ENCODE measurements at regions not wholly inside any gene's neighbourhood (a gene's known extent, or its start where the extent isn't known, plus 50 kb on each side); places are given as distances from the start of the nearest gene placed in this dataset.

DNA sequence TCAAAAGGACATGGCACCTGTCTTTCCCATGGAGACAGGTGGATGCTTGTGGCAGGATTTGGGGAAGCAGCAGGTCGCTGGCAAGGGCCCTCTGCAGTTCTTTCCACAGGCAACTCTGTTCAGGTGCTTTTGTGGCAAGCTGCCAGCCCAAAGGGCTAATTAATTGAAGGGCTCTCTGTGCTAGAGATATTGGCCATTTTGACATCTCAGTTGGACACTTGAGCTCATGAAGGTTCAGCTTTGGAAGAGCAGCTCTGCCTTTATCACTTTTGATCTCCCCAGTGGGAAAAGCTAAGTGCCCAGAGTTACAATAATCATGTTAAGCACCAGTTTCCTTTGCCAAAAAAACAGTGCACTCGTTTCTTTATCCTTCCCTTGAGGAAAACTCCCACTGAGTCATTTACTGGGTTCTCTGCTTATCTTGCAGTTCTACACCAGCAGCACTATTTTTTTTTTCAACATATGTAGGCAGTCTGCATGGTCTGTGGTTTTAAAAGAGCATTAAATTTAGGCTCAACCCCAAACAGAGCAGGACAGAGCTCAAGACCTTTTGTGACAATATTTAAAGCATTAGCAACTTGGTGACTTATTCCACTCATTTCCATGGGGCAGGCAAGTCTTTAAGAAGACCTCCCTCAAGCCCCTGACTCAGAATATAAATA lies 336.4 kb upstream of the RASGEF1B start:
- no peak overlapping the region for H3K27ac Mint-ChIP-seq
- H3K27me3 Mint-ChIP-seq = peaks cover 3% of the 10 kb centered on the region
- H3K4me3 Mint-ChIP-seq = no peak overlapping the region
- no peaks in the 10 kb centered on the region for H3K4me1 Mint-ChIP-seq
- H3K9me3 Mint-ChIP-seq = no peaks in the 10 kb centered on the region
- no peaks in the 10 kb centered on the region for H3K36me3 Mint-ChIP-seq

DNA sequence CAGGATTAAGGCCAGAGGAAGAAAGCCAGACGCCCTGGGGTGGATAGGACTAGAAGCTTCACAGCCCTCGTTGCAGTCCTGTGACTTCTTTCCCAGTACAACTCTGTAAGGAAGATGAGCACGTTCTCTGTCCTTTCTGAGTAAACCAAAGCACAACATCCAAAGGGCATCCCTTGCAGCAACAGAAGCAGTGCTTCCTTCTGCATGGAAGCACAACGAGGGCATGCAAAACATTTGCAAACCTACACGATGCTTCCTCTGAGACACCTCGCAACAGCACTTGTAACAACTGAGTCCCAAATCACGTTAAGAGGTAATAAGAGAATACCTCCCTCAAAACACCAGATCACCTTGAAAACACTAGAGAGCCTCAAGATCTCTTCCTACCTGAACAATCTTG lies 335.7 kb upstream of the RASGEF1B start:
- no peak overlapping the region for H3K27ac Mint-ChIP-seq
- no peak overlapping the region for H3K4me3 Mint-ChIP-seq
- peaks cover 1% of the 10 kb centered on the region for H3K27me3 Mint-ChIP-seq
- no peaks in the 10 kb centered on the region for H3K9me3 Mint-ChIP-seq
- H3K36me3 Mint-ChIP-seq = no peaks in the 10 kb centered on the region
- no peaks in the 10 kb centered on the region for H3K4me1 Mint-ChIP-seq

DNA sequence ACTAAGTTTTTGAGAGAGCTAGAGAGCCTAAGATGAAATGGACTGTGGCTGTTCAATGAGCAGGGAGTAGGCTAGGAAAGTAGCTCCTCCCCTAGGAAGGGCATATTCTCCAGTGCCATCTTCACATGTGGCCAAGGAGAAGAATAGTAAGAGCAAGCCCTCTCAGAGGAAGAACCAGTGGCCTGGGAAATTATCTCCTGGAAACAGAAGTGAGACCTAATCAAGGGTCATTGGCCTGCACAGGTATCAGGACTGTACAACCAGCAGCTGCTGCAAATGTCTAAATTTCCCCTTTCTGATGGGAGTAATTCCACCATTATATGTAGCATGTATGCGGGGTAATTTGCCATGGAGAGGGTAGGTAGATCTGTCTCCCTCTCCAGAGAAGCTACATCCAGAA lies 334.8 kb upstream of the RASGEF1B start:
- no peaks in the 10 kb centered on the region for H3K9me3 Mint-ChIP-seq
- no peak overlapping the region for H3K4me3 Mint-ChIP-seq
- no peaks in the 10 kb centered on the region for H3K27me3 Mint-ChIP-seq
- H3K27ac Mint-ChIP-seq = no peak overlapping the region
- H3K4me1 Mint-ChIP-seq = no peaks in the 10 kb centered on the region
- no peaks in the 10 kb centered on the region for H3K36me3 Mint-ChIP-seq

GRCh38 chr4:81804849-81805248 lies 333.1 kb upstream of the RASGEF1B start:
- H3K4me3 Mint-ChIP-seq = no peak overlapping the region
- no peaks in the 10 kb centered on the region for H3K9me3 Mint-ChIP-seq
- no peaks in the 10 kb centered on the region for H3K36me3 Mint-ChIP-seq
- H3K27ac Mint-ChIP-seq = no peak overlapping the region
- H3K4me1 Mint-ChIP-seq = no peaks in the 10 kb centered on the region
- no peaks in the 10 kb centered on the region for H3K27me3 Mint-ChIP-seq

GRCh38 chr4:81802285-81802846 lies 330.7 kb upstream of the RASGEF1B start:
- Mint-ChIP-seq H3K27ac (no peak overlapping the region), H3K36me3 (no peaks in the 10 kb centered on the region), H3K27me3 (no peaks in the 10 kb centered on the region), H3K4me1 (no peaks in the 10 kb centered on the region), H3K4me3 (no peak overlapping the region), H3K9me3 (no peaks in the 10 kb centered on the region)

DNA sequence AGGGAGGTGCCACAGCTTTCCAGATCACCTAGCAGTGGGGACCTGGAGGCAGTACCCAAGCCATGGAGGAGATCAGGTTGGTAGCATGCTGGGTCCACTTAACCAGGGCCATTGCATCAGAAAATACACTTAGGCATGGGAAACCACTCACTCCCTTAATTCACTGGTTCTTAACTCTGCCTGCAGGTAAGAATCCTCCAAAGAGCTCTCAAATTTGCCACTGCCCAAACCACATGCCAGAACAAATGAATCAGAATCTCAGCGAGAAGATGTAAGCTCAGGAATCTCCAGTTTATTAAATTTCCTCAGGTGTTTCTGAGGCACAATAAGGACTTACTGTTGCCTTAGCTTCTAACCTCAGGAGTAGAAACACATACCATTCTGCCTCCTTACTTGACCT lies 327.7 kb upstream of the RASGEF1B start:
- no peaks in the 10 kb centered on the region for H3K9me3 Mint-ChIP-seq
- H3K4me3 Mint-ChIP-seq = no peak overlapping the region
- H3K27ac Mint-ChIP-seq = no peak overlapping the region
- peaks cover 7% of the 10 kb centered on the region for H3K4me1 Mint-ChIP-seq
- H3K36me3 Mint-ChIP-seq = no peaks in the 10 kb centered on the region
- no peaks in the 10 kb centered on the region for H3K27me3 Mint-ChIP-seq

GRCh38 chr4:81796790-81797528 lies 325.3 kb upstream of the RASGEF1B start:
- H3K4me3 Mint-ChIP-seq = no peak overlapping the region
- H3K36me3 Mint-ChIP-seq = no peaks in the 10 kb centered on the region
- H3K4me1 Mint-ChIP-seq = peaks cover 7% of the 10 kb centered on the region
- H3K27me3 Mint-ChIP-seq = no peaks in the 10 kb centered on the region
- peak overlapping the region; percentile 14 for H3K27ac Mint-ChIP-seq
- peaks cover 4% of the 10 kb centered on the region for H3K9me3 Mint-ChIP-seq

DNA sequence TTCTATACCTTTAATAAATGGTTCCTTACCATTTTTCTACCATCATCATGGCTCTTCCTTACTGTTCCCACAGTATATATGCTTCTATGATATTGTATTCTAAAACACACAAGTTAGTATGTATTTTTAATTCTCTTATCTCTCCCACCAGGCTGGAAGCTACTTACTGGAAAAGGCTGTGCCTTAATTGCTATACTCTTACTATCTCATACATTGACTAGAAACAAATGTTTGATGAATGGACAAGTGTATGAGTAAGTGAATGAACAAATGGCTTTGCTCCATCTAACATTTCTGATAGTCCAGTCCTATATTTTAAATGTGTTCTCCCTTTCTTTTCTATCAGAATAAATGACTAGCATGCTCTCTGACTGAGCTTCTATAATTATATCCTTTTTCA lies 320.8 kb upstream of the RASGEF1B start:
- Mint-ChIP-seq H3K9me3 (peaks cover 4% of the 10 kb centered on the region), H3K36me3 (no peaks in the 10 kb centered on the region), H3K4me3 (no peak overlapping the region), H3K4me1 (peaks cover 21% of the 10 kb centered on the region), H3K27me3 (no peaks in the 10 kb centered on the region), H3K27ac (no peak overlapping the region)

- no peak overlapping the region for H3K4me3 Mint-ChIP-seq
- peaks cover 14% of the 10 kb centered on the region for H3K4me1 Mint-ChIP-seq
- H3K27ac Mint-ChIP-seq = no peak overlapping the region
- H3K9me3 Mint-ChIP-seq = peaks cover 4% of the 10 kb centered on the region
- no peaks in the 10 kb centered on the region for H3K27me3 Mint-ChIP-seq
- no peaks in the 10 kb centered on the region for H3K36me3 Mint-ChIP-seq
Observed at GRCh38 chr4:81790477-81790876, 318.8 kb upstream of the RASGEF1B start.

GRCh38 chr4:81789741-81790399 lies 318.2 kb upstream of the RASGEF1B start:
- H3K36me3 Mint-ChIP-seq = no peaks in the 10 kb centered on the region
- H3K4me1 Mint-ChIP-seq = peaks cover 14% of the 10 kb centered on the region
- H3K27ac Mint-ChIP-seq = peak overlapping the region; percentile 33
- no peaks in the 10 kb centered on the region for H3K27me3 Mint-ChIP-seq
- H3K9me3 Mint-ChIP-seq = peaks cover 4% of the 10 kb centered on the region
- H3K4me3 Mint-ChIP-seq = no peak overlapping the region

DNA sequence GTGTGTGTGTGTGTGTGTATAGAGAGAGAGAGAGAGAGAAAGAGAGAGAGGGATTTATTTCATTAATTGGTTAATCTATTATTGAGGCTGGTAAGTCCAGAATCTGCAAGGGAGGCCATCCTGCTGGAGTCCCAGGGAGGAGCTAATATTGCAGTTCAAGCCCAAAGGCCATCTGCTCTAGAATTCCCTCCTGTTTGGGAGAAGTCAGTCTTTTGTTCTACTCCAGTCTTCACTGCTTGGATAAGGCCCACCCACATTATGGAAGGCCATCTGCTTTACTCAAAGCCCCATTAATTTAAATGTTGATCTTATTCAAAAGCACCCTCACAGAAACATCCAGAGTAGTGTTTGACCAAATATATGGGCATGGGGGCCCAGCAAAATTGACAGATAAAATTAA lies 317.5 kb upstream of the RASGEF1B start:
- no peak overlapping the region for H3K4me3 Mint-ChIP-seq
- H3K4me1 Mint-ChIP-seq = peaks cover 14% of the 10 kb centered on the region
- H3K27ac Mint-ChIP-seq = peak overlapping the region; percentile 76
- H3K36me3 Mint-ChIP-seq = no peaks in the 10 kb centered on the region
- H3K9me3 Mint-ChIP-seq = peaks cover 4% of the 10 kb centered on the region
- no peaks in the 10 kb centered on the region for H3K27me3 Mint-ChIP-seq

GRCh38 chr4:81786766-81787165 lies 315.1 kb upstream of the RASGEF1B start:
- Mint-ChIP-seq H3K36me3 (no peaks in the 10 kb centered on the region), H3K9me3 (no peaks in the 10 kb centered on the region), H3K27ac (no peak overlapping the region), H3K4me3 (no peak overlapping the region), H3K4me1 (peaks cover 14% of the 10 kb centered on the region), H3K27me3 (no peaks in the 10 kb centered on the region)

DNA sequence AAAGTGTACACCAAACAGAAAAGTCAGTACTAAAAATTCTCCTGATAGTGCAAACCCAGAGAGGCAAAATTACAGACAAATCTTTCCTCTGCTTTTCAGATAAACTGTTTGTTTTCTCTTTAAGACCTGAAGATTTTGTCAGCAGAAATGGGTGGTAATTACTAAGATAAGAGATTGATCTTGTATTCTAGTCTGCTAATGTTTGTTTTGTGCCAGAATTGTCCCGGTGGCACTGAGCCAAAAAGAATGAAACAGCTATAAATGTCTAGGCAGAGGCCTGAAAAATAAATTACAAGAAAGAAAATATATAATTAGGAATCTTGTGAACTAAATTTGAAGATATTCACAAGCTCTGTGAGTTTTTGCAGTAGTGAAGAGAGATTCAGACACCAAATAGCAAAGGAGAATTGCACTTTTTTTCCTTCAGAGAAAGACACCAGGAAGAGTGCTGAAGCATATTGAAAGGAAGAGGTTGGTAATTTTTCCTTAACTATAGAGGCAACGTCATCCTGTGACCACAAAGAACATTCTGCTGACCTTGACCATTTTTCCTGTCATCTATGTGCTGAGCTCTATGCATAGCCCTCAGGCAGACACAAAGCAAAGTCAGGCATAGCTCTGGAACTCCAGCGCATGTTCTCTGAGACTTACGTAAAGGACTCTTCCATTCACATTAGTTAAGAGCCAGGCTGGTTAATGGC lies 314.5 kb upstream of the RASGEF1B start:
- no peaks in the 10 kb centered on the region for H3K27me3 Mint-ChIP-seq
- H3K4me1 Mint-ChIP-seq = peaks cover 14% of the 10 kb centered on the region
- no peaks in the 10 kb centered on the region for H3K9me3 Mint-ChIP-seq
- no peak overlapping the region for H3K27ac Mint-ChIP-seq
- H3K4me3 Mint-ChIP-seq = no peak overlapping the region
- H3K36me3 Mint-ChIP-seq = no peaks in the 10 kb centered on the region

DNA sequence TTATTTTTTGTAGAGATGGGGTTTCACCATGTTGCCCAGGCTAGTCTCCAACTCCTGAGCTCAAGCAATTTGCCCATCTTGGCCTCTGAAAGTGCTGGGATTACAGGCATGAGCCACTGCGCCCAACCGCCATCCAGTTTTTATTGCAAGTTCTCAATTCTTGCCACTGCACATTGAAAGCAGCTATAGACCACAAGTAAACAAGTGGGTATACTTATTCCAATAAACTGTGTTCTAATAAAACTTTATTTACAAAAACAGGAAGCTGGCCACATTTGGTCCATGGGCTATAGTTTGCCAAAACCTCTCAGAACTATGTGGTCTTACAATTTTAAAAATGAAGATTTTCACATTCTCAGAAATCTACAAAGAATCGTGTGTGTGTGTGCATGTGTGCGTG lies 313.6 kb upstream of the RASGEF1B start:
- no peaks in the 10 kb centered on the region for H3K27me3 Mint-ChIP-seq
- no peak overlapping the region for H3K27ac Mint-ChIP-seq
- H3K9me3 Mint-ChIP-seq = no peaks in the 10 kb centered on the region
- no peaks in the 10 kb centered on the region for H3K36me3 Mint-ChIP-seq
- H3K4me1 Mint-ChIP-seq = peaks cover 14% of the 10 kb centered on the region
- no peak overlapping the region for H3K4me3 Mint-ChIP-seq

DNA sequence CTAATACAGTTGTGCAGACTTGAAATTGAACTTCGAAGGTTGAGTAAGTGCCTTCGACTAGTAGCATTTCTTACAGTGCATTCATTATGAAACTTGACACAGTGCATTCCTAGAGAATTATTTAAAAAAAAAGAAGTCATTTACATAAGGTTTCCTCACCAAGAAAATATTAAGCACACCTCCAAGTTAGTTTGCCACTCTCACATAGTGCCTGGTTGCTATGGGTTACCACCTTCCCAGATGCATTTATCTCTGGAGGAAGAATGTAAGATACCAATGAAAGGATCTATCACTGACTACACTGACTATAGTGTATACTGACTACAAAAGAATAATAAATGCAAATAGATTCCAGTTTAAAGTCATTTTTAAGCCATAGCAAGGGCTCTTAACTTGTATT lies 311.9 kb upstream of the RASGEF1B start:
- Mint-ChIP-seq H3K4me1 (no peaks in the 10 kb centered on the region), H3K9me3 (no peaks in the 10 kb centered on the region), H3K4me3 (no peak overlapping the region), H3K36me3 (no peaks in the 10 kb centered on the region), H3K27me3 (no peaks in the 10 kb centered on the region), H3K27ac (no peak overlapping the region)

All from activated naive CD4-positive, alpha-beta T cell treated with anti-CD3 and anti-CD28 coated beads, Interleukin-2, amount 50 U/mL, for 24 hours (primary cell).